BJ (cell line): ENCODE measurements at regions not wholly inside any gene's neighbourhood (a gene's known extent, or its start where the extent isn't known, plus 50 kb on each side); places are given as distances from the start of the nearest gene placed in this dataset.

ENCODE experiments used
- CTCF ChIA-PET: fragments of 350-600 bp; formaldehyde crosslinking; extraction: SDS; loops from one replicate; lab custom pipeline; 2021; ENCODE audit warnings: antibody characterized with exemption, inconsistent platforms; lab: Yijun Ruan, JAX
- POLR2A ChIA-PET: fragments of 300-600 bp; sonication (Branson Sonifier 250); formaldehyde crosslinking; extraction: SDS; loops from one replicate; lab custom pipeline; 2021; ENCODE audit warnings: antibody characterized with exemption; lab: Charles Lee
- DNase-seq: peaks from one replicate; pipeline ENCODE4 v3.0.0-alpha.2; 2011; ENCODE audit warnings: low read depth
- H3K27me3 ChIP-seq: 2 replicates; pipeline ENCODE4 v1.6.0; 2011; ENCODE audit warnings: low read length; ENCODE audit not compliant: control insufficient read depth, insufficient read depth
- H3K36me3 ChIP-seq: 2 replicates; pipeline ENCODE4 v1.5.1; 2011; ENCODE audit warnings: low read length; ENCODE audit not compliant: control insufficient read depth, insufficient read depth
- H3K4me3 ChIP-seq: 2 replicates; pipeline ENCODE4 v1.5.1; 2011; ENCODE audit warnings: low read depth, mild to moderate bottlenecking, control low read depth, low read length
- CTCF ChIP-seq: IDR thresholded peaks from 2 replicates; pipeline ENCODE4 v1.5.1; 2011; ENCODE audit warnings: low read depth, mild to moderate bottlenecking, control low read depth, inconsistent platforms, low read length, moderate library complexity; ENCODE audit not compliant: insufficient read depth

- Histone ChIP-seq H3K27me3 (no peaks in the 10 kb centered on the region), H3K36me3 (no peaks in the 10 kb centered on the region), H3K4me3 (no peak overlapping the region)
- DNase-seq = no peak
- ChIA-PET POLR2A (interaction anchor here (0.6 kb wide), 1 partner anchor 1373 kb away, joined by 3 read pairs; no protein-coding TSS in a partner anchor), CTCF (interaction anchor here (0.6 kb wide), 1 partner anchor 525 kb away, joined by 3 read pairs; no protein-coding TSS in a partner anchor)
- TF ChIP-seq CTCF = no peak
Measured at GRCh38 chr3:110567029-110567428, 504.6 kb upstream of the NECTIN3 start.

GRCh38 chr3:110568246-110568645 is 503.4 kb upstream of the NECTIN3 start:
- Histone ChIP-seq H3K4me3 (no peak overlapping the region), H3K36me3 (no peaks in the 10 kb centered on the region), H3K27me3 (no peaks in the 10 kb centered on the region)
- ChIA-PET CTCF (interaction anchor here (0.6 to 1.1 kb wide), 3 partner anchors 8 to 153 kb away, joined by 3 read pairs; no protein-coding TSS in a partner anchor), POLR2A (interaction anchor here (0.8 kb wide), 1 partner anchor 222 kb away, joined by 4 read pairs; no protein-coding TSS in a partner anchor)
- TF ChIP-seq CTCF = no peak
- peak; percentile 72 for DNase-seq

- no peaks in the 10 kb centered on the region for H3K36me3 ChIP-seq
- H3K4me3 ChIP-seq = no peak overlapping the region
- POLR2A ChIA-PET = interaction anchor here (0.8 kb wide), 1 partner anchor 221 kb away, joined by 4 read pairs; no protein-coding TSS in a partner anchor
- CTCF ChIA-PET = no interaction called here
- H3K27me3 ChIP-seq = no peaks in the 10 kb centered on the region
- no peak for DNase-seq
- TF ChIP-seq CTCF = no peak
Measured at GRCh38 chr3:110569073-110569472, 502.5 kb upstream of the NECTIN3 start.

GRCh38 chr3:110575702-110576101 is 495.9 kb upstream of the NECTIN3 start:
- CTCF ChIA-PET = no interaction called here

GRCh38 chr3:110576960-110577359 is 494.7 kb upstream of the NECTIN3 start:
- H3K4me3 ChIP-seq = no peak overlapping the region
- no peak for TF ChIP-seq CTCF
- H3K36me3 ChIP-seq = no peaks in the 10 kb centered on the region
- POLR2A ChIA-PET = no interaction called here
- no peaks in the 10 kb centered on the region for H3K27me3 ChIP-seq
- peak; percentile 92 for DNase-seq
- CTCF ChIA-PET = interaction anchor here (0.8 kb wide), 1 partner anchor 503 kb away, joined by 3 read pairs; no protein-coding TSS in a partner anchor

More at GRCh38 chr3:110575702-110576101, 495.9 kb upstream of the NECTIN3 start:
- no peak for TF ChIP-seq CTCF
- H3K4me3 ChIP-seq = no peak overlapping the region
- no peak for DNase-seq
- H3K36me3 ChIP-seq = no peaks in the 10 kb centered on the region
- POLR2A ChIA-PET = no interaction called here
- no peaks in the 10 kb centered on the region for H3K27me3 ChIP-seq
